ENCODE measurements at regions not wholly inside any gene's neighbourhood (a gene's known extent, or its start where the extent isn't known, plus 50 kb on each side); places are given as distances from the start of the nearest gene placed in this dataset.

DNA sequence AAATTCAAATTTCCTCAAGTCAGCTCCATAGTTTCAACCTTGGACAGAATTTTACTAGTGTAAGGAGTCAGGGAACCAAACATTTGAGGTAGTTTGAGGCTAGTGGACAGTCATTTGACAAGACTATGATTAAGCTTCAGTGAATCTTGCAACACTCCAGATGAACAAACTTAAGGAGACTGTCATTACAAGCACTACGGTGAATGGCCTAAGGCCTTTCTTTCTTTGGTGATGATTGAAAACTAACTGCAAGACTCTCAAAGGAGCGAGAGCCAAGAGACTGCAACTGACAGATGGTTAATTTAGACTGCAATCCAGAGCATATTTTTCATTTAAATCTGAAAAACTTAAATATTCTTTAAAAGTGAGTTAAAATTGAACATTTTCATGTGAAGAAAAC lies 272.3 kb upstream of the NECTIN3 start:
- TF ChIP-seq, protein P1, sequence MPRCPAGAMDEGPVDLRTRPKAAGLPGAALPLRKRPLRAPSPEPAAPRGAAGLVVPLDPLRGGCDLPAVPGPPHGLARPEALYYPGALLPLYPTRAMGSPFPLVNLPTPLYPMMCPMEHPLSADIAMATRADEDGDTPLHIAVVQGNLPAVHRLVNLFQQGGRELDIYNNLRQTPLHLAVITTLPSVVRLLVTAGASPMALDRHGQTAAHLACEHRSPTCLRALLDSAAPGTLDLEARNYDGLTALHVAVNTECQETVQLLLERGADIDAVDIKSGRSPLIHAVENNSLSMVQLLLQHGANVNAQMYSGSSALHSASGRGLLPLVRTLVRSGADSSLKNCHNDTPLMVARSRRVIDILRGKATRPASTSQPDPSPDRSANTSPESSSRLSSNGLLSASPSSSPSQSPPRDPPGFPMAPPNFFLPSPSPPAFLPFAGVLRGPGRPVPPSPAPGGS (IDR thresholded peaks at IDR 0.05; ENCODE audit: borderline replicate concordance, insufficient read depth, low read depth, low read length, poor library complexity, severe bottlenecking): no peak
- no peak for TF ChIP-seq TAF1 (IDR thresholded peaks at IDR 0.05; ENCODE audit: borderline replicate concordance, low read depth, low read length)

Data from GM12878 (cell line).